B cell (primary cell): ENCODE measurements at regions not wholly inside any gene's neighbourhood (a gene's known extent, or its start where the extent isn't known, plus 50 kb on each side); places are given as distances from the start of the nearest gene placed in this dataset.

ENCODE experiments used
- ATAC-seq: fragments of 200-7000 bp; cut with Tn5 transposase; one replicate; pipeline ENCODE4 v1.10.0; 2021; ENCODE audit warnings: low read depth, mild to moderate bottlenecking, moderate number of reproducible peaks, moderate library complexity
- CTCF ChIA-PET: fragments of 350-600 bp; sonication (Branson Sonifier 250); formaldehyde crosslinking; loops from one replicate; lab custom pipeline; 2021; ENCODE audit warnings: antibody characterized with exemption, inconsistent platforms; lab: Charles Lee
- POLR2A ChIA-PET: fragments of 350-600 bp; sonication (Branson Sonifier 250); formaldehyde crosslinking; loops from one replicate; lab custom pipeline; 2021; ENCODE audit warnings: antibody characterized with exemption; lab: Charles Lee
- DNase-seq: peaks from one replicate; pipeline ENCODE4 v3.0.0; 2013
- H2AFZ ChIP-seq: 2 replicates; pipeline ENCODE4 v1.6.1; 2012; ENCODE audit warnings: mild to moderate bottlenecking, low read depth, low read length; ENCODE audit not compliant: insufficient read depth, poor library complexity, severe bottlenecking
- H3K27ac ChIP-seq, 2 donors: 1 replicate in 1 of 2; 2 replicates in 1 of 2; pipeline ENCODE4 v1.5.1; 2012 to 2013; ENCODE audit warnings: low read length in 2 of 2, mild to moderate bottlenecking in 2 of 2, moderate library complexity in 1 of 2
- H3K27me3 ChIP-seq, 4 experiments: fragments of 200-600 bp in 1 of 4; sonication (generic) in 1 of 4; replicated peaks in 1 of 4; 1 replicate in 2 of 4; 2 replicates in 2 of 4; pipeline versions ENCODE4 v1.6.1 to v1.7.0; 2013 to 2016; ENCODE audit warnings: low read length in 3 of 4, mild to moderate bottlenecking in 2 of 4, mixed read lengths in 1 of 4, moderate library complexity in 1 of 4; ENCODE audit not compliant: insufficient read depth in 4 of 4, control insufficient read depth in 3 of 4; ENCODE audit errors: control extremely low read depth in 1 of 4
- H3K36me3 ChIP-seq, 2 experiments: replicated peaks in 1 of 2; 1 replicate in 1 of 2; 2 replicates in 1 of 2; pipeline versions ENCODE4 v1.6.1 to v1.7.1; 2013; ENCODE audit warnings: low read length in 1 of 2; ENCODE audit not compliant: insufficient read depth in 2 of 2, control insufficient read depth in 1 of 2; ENCODE audit errors: control extremely low read depth in 1 of 2, extremely low read depth in 1 of 2
- H3K4me1 ChIP-seq, 2 donors: fragments of 200-600 bp in 1 of 2; sonication (generic) in 1 of 2; 1 replicate in 1 of 2; 2 replicates in 1 of 2; pipeline versions ENCODE4 v1.5.1 to v1.6.1; 2013 to 2017; ENCODE audit warnings: low read length in 2 of 2; ENCODE audit not compliant: control insufficient read depth in 2 of 2, insufficient read depth in 2 of 2
- H3K4me2 ChIP-seq: replicated peaks from 2 replicates; pipeline ENCODE3; 2012; ENCODE audit warnings: mild to moderate bottlenecking, low read depth, low read length; ENCODE audit not compliant: poor library complexity, severe bottlenecking
- H3K4me3 ChIP-seq, 5 experiments: fragments of 200-600 bp in 1 of 5; sonication (generic) in 1 of 5; 1 replicate in 3 of 5; 2 replicates in 2 of 5; pipeline versions ENCODE4 v1.5.1 to v1.7.0; 2011 to 2016; ENCODE audit warnings: low read length in 4 of 5, mild to moderate bottlenecking in 4 of 5, low read depth in 2 of 5, control low read depth in 1 of 5, moderate library complexity in 1 of 5; ENCODE audit not compliant: insufficient read depth in 1 of 5; ENCODE audit errors: control extremely low read depth in 1 of 5, extremely low read depth in 1 of 5
- H3K79me2 ChIP-seq: fragments of 200-600 bp; sonication (generic); one replicate; pipeline ENCODE4 v1.6.0; 2016; ENCODE audit warnings: low read length; ENCODE audit not compliant: control insufficient read depth, insufficient read depth
- H3K9ac ChIP-seq: fragments of 200-600 bp; sonication (generic); 2 replicates; pipeline ENCODE4 v1.6.1; 2017; ENCODE audit warnings: mild to moderate bottlenecking, low read length, moderate library complexity
- H3K9me3 ChIP-seq, 3 donors: one replicate each; pipeline versions ENCODE4 v1.6.1 to v1.7.1; 2013; ENCODE audit warnings: low read length in 2 of 3; ENCODE audit not compliant: control insufficient read depth in 2 of 3, insufficient read depth in 1 of 3; ENCODE audit errors: control extremely low read depth in 1 of 3
- H4K20me1 ChIP-seq: 2 replicates; pipeline ENCODE4 v1.6.0; 2012; ENCODE audit warnings: mild to moderate bottlenecking, low read length; ENCODE audit not compliant: insufficient read depth, control insufficient read depth, poor library complexity, severe bottlenecking
- H3K27ac Mint-ChIP-seq: one replicate; pipeline ENCODE4 v1.8.0; 2021; ENCODE audit warnings: mixed read lengths
- H3K27me3 Mint-ChIP-seq: one replicate; pipeline ENCODE4 v1.8.0; 2021; ENCODE audit warnings: mixed read lengths
- H3K4me1 Mint-ChIP-seq: one replicate; pipeline ENCODE4 v1.8.0; 2021; ENCODE audit warnings: mixed read lengths
- H3K4me3 Mint-ChIP-seq: one replicate; pipeline ENCODE4 v1.8.0; 2021; ENCODE audit warnings: mixed read lengths
- H3K9me3 Mint-ChIP-seq: one replicate; pipeline ENCODE4 v1.8.0; 2022; ENCODE audit warnings: mixed read lengths; ENCODE audit not compliant: insufficient read depth
- CTCF ChIP-seq: fragments of 200-600 bp; IDR thresholded peaks from one replicate; pipeline ENCODE4 v1.8.0; 2022; ENCODE audit warnings: antibody characterized with exemption, mild to moderate bottlenecking
- EZH2 ChIP-seq: IDR thresholded peaks from 2 replicates; pipeline ENCODE4 v1.6.1; 2012; ENCODE audit warnings: borderline replicate concordance, low read depth, mild to moderate bottlenecking, moderate library complexity, low read length; ENCODE audit not compliant: insufficient read depth, poor library complexity, severe bottlenecking
- WGBS: methylation state at CpG from one replicate; pipeline ENCODE4 v1.1.5; 2013; ENCODE audit warnings: missing lambda C conversion rate; ENCODE audit not compliant: insufficient coverage; 5-methylcytosine and 5-hydroxymethylcytosine counted together
- intact Hi-C: fragments of 100-400 bp; cut with micrococcal nuclease; formaldehyde crosslinking; loops from one replicate; pipeline ENCODE4 v1.10.0; 2022

GRCh38 chr11:122394313-122394712 lies 261.2 kb upstream of the UBASH3B start:
- Histone ChIP-seq H3K9me3 (peaks cover 0 to 6% (median 0%) of the 10 kb centered on the region in 3 donors), H3K27ac (no peak overlapping the region), H3K36me3 (no peaks in the 10 kb centered on the region), H3K9ac (no peak overlapping the region), H3K4me1 (no peaks in the 10 kb centered on the region), H4K20me1 (no peaks in the 10 kb centered on the region), H3K4me3 (no peak overlapping the region), H3K4me2 (no peak overlapping the region), H3K27me3 (no peaks in the 10 kb centered on the region), H2AFZ (no peak overlapping the region), H3K79me2 (no peaks in the 10 kb centered on the region)
- ATAC-seq (no peak), DNase-seq (no peak)
- ChIA-PET CTCF (no interaction called here), POLR2A (no interaction called here)
- H3K9me3 Mint-ChIP-seq: no peaks in the 10 kb centered on the region
- H3K4me3 Mint-ChIP-seq: no peak overlapping the region
- H3K4me1 Mint-ChIP-seq: no peaks in the 10 kb centered on the region
- TF ChIP-seq EZH2: no peak
- no peak for TF ChIP-seq CTCF
- WGBS: no CpG with 5 or more reads among the region's 3 CpGs
- intact Hi-C loops: no loop called here
- H3K27ac Mint-ChIP-seq: no peak overlapping the region
- no peaks in the 10 kb centered on the region for H3K27me3 Mint-ChIP-seq

- Mint-ChIP-seq H3K9me3 (no peaks in the 10 kb centered on the region), H3K4me1 (no peaks in the 10 kb centered on the region), H3K27me3 (no peaks in the 10 kb centered on the region), H3K27ac (no peak overlapping the region), H3K4me3 (no peak overlapping the region)
- TF ChIP-seq EZH2: no peak
- TF ChIP-seq CTCF: no peak
- Histone ChIP-seq H3K27me3 (no peaks in the 10 kb centered on the region), H3K9ac (no peak overlapping the region), H3K36me3 (no peaks in the 10 kb centered on the region), H3K79me2 (no peaks in the 10 kb centered on the region), H4K20me1 (no peaks in the 10 kb centered on the region), H2AFZ (no peak overlapping the region), H3K9me3 (peaks cover 0 to 6% (median 0%) of the 10 kb centered on the region in 3 donors), H3K27ac (no peak overlapping the region), H3K4me3 (no peak overlapping the region), H3K4me2 (no peak overlapping the region), H3K4me1 (no peaks in the 10 kb centered on the region)
- 93% methylated on average over 3 of the region's 4 CpGs for WGBS
- POLR2A ChIA-PET: no interaction called here
- no peak for DNase-seq
- intact Hi-C loops: no loop called here
- ATAC-seq: no peak
- CTCF ChIA-PET: no interaction called here
Observed at GRCh38 chr11:122393209-122393860, 262.2 kb upstream of the UBASH3B start.
